SHP77 treated with DMSO at 0.1 percent for 48 hours (cell line): ENCODE measurements at regions not wholly inside any gene's neighbourhood (a gene's known extent, or its start where the extent isn't known, plus 50 kb on each side); places are given as distances from the start of the nearest gene placed in this dataset.
"Not testable (repeated sequence)": the region's sequence is repeated elsewhere in the genome, so short reads cannot be mapped to it uniquely, and the experiment has no call there.

Experiments used
- DNase-seq: peaks from one replicate; lab custom pipeline; 2025; lab: John Stamatoyannopoulos, UW

DNA sequence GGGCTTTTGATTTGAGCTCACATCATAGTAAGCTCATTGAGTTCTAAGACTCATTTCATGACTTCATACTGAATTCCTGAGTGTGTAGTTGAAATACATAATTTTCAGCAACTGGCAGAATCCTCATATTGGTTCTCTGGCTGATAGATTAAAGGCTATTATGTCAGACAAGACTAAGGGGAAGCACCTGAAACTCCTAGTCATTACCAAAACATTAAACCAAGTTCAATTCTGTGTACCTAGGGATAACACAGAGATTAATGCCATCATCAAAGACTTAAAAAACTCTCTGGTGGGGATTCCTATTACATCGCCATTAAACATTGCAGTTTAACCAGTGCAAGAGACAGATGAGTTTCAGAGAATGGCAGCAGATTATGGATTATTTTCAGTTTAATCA is 339.1 kb downstream of the PTPRC start:
- DNase-seq, result no peak

DNA sequence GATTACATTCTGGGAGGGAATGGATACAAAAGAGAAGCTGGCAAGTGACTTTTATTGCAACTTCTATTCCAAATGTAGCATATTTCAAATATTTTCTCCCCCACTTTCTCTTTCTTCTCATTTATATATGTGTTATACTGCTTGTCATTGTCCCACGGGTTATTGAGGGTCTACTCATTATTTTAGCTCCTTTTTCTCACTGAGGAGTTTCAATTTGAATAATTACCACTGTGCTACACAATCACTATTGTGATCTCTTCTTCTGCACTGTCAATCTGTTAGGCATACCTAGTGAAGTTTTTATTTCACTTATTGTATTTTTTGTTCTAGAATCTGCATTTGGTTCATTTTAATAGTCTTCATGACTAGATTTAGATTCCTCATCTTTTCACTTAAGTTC is 339.7 kb downstream of the PTPRC start:
- DNase-seq, result no peak

DNA sequence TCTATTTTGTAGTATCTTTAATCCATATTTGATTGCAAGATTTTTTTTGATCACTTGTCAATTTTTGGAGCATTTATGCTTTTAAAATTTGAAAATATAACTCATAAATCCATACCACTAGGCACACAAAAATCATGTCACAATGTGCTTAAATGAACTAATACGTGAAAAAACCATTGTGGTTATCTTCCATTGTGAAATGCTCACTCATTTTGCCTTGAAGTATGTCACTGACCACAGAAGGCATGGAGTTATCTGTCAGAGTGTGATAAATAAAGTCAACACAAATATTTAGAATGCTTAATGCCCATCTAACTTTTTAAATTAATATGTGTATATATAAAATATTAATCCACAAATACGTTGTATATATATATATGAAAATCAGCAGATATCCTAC is 347.2 kb downstream of the PTPRC start:
- no peak for DNase-seq

DNA sequence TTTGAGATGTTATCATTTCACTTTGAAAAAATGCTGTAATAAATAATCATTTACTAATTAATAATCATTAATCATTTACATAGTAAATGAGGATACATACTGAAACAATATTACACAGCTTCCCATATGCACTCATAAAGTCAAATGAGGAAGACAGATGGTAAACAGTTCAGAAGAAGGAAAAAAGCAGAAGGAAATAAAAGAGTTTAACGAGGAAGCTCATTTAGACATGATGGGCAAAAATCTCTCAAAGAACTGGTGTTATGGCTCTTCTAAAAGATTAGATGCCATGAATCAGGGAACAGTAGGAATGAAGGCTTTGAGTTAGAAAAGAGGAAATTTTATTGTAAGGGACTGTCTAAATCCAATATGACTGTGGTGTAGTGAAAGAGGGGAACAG is 347.6 kb downstream of the PTPRC start:
- DNase-seq, result no peak

DNA sequence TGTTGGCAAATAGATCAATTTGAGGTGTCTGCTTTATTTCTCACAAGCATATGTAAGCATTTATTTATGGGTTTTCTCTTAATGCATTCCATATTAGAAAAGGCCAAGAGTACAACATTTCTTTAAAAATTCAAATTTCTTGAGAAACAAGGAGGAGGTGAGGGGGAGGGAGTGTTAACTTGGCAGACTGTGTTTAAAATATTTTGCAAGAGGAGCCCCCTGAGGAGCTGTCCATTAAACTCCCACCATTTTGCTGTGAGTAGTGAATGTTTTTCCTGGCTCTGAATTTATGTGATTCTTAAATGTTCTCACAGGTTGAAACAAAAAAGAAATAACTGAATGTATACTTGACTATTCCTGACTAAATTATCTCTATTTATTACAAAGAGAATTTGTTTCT is 363.8 kb downstream of the PTPRC start:
- no peak for DNase-seq

DNA sequence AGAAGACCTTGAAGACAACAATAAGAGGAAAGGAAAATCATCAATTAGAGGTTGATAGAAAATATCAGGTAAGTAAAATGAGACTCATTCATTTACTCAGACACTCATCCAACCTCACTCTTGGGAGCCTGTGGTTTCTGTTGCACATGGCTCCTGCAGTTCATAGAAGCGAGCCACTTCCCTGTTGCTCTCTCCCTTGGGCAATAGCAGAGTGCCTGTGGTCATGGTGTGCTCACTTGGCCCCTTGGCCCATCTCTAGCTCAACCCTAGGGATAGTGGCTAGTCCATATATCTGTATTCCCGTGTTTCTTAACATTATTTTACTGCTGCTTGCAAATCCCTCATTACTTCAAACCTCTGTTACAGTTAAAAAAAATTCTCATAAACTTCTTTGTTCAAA is 368.6 kb downstream of the PTPRC start:
- no peak for DNase-seq

DNA sequence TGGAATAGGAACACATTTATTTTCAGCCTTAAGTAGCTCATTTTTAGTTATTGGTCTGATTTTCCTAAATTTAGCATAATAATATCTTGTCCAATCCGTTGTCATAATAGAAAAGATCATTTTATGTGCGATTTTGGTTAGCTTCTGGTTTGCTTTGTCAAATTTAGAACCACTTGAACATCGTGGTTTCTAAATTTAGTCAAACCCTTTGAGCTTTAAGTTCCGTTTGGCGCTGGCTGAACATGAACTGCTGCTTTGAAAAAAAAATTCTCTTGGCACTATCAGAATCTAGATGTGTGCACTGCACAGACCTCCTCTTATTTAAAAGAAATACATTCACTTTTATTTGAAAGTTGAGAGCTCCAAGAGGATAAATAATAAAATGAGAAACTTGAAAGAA is 370.6 kb downstream of the PTPRC start:
- no peak for DNase-seq

DNA sequence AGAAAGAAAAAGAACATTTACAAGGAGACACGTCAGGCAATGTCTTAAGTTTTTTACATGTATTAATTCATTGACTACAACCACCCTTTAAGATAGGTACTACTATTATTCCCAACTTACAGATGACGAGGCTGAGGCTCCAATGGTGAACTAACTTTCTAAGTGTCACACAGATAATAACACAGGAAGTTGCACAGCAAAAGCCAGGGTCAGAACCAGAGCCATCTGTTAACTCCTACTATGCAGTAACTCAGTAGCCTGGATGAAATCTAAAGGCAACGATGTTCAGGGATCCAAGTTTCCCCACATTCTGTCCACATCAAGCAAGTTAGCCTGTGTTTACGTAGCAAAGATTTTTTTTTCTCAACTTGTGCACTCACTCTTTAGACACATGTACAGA is 371.7 kb downstream of the PTPRC start:
- no peak for DNase-seq

DNA sequence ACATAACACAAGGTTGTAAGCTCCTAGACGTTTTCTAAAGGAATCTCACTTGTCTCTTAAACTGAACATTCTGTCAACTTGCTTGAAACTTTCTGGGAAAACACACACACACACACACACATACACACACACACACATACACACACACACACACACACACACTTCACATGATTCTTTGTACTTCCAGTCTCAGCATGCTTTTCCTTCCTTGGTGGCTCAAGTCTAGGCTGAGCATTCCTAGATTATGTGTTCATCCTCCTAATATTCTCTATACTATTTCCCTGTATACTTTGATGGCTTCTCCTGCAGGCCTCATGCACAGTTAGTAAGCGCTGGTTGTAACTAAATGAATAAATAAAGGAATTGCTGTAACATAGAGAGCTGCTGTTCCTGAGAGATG is 372.1 kb downstream of the PTPRC start:
- DNase-seq, result no peak

DNA sequence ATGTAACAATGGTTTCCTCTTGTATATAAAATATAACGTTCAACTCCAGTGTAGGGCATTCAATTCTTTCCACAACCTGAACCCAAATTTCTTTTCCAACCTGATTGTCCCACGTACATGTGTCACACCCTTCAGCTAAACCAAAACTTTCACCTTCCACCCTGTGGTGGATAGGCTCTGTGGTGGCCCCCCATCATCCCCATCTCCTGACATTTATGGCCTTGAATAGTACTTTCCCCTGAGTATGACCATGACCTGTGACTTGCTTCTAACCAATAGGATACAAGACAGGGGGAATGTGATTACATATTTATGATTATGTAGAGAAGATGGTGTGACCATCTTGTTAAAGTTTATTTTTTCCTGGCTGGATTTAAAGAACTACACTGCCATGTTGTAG is 377.0 kb downstream of the PTPRC start:
- DNase-seq, result no peak

DNA sequence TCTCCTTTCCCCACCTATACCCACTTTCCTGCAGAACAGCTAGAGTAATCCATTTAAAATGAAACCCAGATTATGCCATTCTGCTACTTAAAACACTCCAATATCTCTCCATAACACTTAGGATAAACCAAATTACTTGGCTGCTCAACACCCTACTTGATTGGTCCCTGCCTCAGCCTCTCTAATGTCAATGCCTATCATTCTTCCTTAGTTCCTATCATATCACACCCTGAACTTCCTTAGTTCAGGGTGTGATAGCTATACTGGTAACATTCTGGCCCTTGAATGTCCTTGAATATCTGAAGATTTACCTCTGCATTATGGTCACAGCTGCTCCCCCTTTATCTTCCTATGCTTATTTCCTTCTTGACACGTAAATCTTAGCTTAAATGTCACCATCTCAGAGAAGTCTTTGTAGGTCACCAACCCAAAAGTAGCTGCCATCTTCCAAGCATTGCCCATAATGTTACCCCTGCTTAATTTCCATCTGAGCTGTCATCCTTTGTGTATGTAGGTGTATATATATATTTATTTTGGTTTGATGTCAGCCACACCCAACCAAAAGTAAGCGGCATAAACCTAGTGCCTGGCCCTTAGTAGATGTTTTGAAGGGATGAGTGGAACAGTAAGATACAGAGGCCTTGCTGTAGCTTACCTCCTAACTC is 379.8 kb downstream of the PTPRC start:
- no peak for DNase-seq

DNA sequence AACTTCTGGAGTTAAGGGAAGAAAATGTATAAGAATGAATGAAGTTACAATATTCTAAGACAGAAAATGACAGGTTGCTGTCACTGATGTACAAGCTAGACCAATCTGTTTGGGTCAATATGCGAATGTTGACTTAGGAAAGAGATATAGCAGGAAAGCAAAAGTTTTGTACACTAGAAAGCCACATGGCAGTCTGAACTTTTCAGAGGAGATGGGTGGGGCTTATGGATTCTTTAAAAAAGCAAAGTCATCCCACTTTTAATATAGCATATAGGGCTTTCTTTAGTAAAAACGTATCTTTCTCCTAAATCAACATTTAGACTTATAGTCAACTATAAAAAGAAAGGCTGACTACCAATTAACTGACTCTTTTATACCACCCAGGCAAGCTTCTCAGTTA is 381.2 kb downstream of the PTPRC start:
- no peak for DNase-seq

DNA sequence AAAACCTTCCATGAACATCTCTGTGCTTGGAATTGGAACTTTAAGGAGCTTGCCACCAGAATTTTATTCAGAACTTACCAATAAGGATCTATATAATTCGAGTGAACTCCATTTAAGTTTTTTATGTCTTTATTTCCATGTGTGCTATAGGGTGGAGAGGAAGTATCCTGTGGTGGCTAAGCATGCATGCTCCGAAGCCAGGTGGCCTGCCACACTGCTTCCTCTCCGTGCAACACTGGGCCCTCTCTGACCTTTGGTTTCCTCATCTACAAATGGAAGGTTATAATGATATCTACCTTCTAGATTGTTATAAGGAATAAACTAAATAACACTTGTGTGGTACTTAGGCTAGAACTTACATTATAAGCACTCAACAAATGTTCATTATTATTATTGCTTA is 382.1 kb downstream of the PTPRC start:
- DNase-seq, result no peak

DNA sequence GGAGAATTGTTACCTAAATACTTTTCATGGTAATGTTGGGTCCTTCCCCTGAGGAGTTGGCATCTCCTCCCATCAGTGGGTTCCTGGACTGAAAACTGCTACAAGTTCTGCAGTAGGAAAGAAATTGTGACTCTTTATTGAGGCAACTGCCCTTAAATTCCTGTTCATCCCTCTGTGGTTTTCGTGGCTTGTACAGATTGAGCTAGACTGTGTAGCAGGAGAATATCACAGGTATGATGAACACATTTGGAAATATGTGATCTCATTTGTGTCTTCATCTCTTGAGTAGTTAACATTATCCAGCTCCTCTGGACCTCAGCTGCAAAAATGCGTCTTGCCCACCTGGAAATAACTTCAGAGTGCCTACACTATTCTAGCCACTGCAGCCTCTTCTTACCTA is 390.6 kb downstream of the PTPRC start:
- no peak for DNase-seq

DNA sequence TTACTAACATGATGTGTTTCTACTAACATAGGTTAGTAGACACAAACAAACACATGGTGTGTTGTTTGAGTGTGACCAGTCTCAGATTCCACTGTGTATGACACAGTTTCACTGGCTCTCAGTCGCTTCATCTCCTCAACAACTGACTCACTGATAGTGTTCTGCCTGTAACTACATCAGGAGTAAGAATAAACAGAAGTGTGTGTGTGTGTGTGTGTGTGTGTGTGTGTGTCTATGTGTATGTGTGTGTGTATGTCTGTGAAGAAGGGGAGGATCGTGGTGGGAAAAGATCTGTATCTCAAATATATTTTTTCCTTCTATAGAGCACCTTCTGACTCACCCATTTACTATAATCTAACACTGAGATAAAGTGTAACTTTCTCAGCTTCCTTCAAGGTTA is 391.0 kb downstream of the PTPRC start:
- no peak for DNase-seq

DNA sequence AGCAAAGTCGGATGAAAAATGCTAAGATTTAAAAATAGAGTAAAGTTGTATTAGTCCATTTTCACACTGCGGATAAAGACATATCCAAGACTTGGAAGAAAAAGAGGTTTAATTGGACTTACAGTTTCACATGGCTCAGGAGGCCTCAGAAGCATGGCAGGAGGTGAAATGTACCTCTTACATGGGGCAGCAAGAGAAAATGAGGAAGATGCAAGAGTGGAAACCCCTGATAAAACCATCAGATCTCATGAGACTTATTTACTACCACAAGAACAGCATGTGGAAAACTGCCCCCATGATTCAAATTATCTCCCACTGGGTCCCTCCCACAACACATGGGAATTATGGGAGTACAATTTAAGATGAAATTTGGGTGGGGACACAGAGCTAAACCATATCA is 391.7 kb downstream of the PTPRC start:
- not testable (repeated sequence) for DNase-seq

DNA sequence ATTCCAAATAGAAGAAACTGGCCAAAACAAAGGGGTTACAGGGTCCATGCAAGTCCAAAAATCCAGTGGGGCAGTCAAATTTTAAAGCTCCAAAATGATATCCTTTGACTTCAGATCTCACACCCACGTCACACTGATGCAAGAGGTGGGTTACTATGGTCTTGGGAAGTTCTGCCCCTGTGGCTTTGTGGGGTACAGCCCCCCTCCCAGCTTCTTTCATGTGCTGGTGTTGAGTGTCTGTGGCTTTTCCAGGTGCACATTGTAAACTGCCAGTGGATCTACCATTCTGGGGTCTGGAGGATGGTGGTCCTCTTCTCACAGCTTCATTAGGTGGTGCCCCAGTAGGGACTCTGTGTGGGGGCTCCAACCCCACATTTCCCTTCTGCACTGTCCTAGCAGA is 392.3 kb downstream of the PTPRC start:
- DNase-seq, result not testable (repeated sequence)

DNA sequence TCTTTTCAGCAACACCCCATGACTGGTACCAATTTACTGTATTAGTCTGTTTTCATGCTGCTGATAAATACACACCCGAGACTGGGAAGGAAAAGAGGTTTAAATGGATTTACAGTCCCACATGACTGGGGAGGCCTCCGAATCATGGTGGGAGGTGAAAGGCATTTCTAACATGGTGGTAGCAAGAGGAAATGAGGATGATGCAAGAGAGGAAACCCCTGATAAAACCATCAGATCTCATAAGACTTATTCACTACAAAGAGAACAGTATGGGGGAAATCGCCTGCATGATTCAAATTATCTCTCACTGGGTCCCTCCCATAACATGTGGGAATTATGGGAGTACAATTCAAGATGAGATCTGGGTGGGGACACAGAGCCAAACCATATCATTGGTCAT is 393.6 kb downstream of the PTPRC start:
- not testable (repeated sequence) for DNase-seq

DNA sequence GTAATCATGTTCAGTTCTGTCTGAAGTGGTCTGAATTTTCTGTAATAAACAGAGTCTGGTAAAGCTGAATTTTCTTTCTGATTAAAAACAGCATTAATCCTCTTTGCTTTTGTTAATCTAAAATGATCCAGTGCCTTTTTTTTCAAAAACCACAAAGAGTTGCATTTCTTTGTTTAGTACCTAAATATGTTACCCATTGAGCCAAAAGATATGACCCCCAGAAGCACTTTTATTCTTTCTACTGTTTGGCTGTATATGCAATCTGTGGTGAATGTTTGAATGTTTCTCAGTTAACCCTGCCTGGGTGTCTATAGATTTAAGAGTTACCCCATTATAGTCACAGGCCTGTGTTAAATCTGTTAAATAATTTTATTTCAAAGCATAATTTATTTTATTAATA is 394.8 kb downstream of the PTPRC start:
- DNase-seq, result no peak

DNA sequence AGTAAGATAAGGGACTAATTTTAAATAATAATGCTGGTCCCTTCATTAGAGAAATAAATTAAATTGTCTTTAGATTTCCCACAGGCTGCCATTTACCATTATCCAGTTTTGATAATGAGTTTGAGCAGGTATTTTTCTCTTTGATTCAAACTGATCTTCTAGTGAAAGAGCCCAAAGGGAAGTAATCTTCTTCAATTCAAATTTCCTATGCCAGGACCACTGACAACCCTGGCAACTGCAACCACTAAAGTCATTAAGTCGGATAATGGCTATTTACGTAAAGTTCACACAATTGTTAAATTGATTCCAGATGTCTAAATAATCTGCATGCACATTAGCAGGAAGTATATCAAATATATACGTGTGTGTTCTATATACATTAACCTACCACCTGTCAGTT is 399.3 kb downstream of the PTPRC start:
- DNase-seq, result no peak

DNA sequence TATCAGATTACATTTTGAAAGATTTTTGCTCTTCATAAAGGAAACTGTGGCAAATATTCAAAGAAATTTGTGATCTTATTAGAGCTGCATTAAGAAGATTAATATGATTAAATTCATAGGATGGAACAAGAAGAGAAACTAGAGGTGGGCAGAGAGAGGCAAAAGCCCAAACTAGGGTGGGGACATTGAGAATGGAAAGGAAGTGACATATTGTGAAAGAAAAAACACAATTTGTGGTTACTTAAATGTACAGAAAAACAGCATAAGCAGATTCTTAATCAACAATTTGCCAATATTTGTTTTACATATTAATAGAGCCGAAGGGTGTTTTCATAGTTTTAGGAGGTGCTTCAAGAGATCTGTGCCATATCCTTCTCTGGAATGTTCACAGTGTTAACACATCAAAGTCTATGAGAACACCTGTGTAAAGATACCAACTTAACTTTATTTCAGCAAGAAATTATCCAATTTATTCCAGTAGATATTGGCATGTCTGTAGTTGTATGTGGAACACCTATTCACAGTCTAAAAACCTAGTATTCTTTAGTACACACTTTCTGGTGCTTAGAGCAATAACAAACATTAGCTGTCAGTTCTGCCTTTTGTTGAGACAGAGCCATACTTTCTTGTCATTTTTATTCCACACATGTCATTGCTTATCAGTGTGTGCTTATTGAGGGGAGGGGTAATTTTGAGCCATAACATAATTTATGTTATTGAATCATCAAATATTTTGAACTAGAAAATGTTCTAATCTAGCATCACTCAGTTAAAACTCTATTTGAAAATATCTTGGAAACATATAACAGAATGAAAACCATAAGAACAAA is 401.5 kb downstream of the PTPRC start:
- DNase-seq, result no peak

DNA sequence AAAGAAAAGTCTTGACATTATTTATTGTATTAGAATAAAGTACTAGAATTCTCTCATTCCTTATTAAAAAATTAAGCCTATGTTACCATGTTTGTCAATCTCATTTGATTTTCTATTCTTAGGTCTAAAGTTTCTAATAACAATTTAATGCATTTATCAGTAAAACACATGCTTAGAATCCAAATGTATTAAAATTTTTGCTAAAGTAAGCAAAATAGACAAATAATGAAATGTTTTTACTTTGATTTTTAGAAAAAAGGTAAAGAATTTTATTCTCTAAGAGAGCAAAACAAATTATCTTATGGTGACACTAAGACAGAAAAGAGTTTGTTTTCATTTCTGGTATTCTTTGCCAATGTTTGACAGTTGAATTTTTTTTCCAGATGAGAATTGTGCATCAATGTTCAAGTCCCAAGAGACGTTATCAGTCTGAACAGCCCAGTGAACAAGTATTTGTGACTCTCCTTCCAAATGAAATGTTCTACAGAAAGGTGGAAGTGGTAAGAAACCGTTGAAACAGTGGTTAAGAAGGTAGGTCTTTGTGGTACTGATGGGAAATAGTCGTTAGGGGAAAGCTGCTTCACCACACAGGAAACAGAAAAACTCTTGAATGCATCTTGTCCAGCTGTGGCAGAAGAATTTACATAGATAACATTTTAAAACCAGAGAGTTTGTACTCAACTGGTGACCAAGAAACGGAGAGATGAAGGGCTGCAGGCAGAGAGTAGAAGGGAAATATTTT is 402.5 kb downstream of the PTPRC start:
- no peak for DNase-seq

DNA sequence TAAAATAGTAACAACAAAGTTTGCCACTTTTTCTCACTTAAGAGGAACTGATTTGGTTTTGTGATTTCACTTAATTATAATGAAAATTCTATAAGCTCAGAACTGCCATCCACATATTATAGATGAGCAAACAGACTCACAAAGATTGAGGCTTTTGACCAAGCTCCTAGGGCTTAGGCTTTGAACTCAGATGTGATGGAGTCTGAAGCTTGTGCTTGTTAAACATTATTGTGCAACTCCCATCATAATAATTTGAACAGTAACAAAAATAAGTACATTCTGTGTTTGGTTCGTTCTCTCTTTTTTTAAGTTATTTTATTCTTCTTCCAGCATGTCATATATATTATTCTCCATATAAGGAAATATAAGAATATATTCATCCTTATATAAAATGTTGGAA is 403.4 kb downstream of the PTPRC start:
- no peak for DNase-seq
